GM19372 (cell line): ENCODE measurements at regions not wholly inside any gene's neighbourhood (a gene's known extent, or its start where the extent isn't known, plus 50 kb on each side); places are given as distances from the start of the nearest gene placed in this dataset.
"Not testable (repeated sequence)": the region's sequence is repeated elsewhere in the genome, so short reads cannot be mapped to it uniquely, and the experiment has no call there.

Experiments
- ATAC-seq: cut with Tn5 transposase; IDR thresholded peaks from one replicate; pipeline ENCODE4 v1.9.1; 2021; ENCODE audit warnings: mild to moderate bottlenecking, low read depth, moderate library complexity; ENCODE audit not compliant: unreplicated experiment

GRCh38 chr11:122023614-122024250 is 92.3 kb downstream of the BLID start:
- ATAC-seq, result no peak

- no peak for ATAC-seq
Measured at GRCh38 chr11:122022646-122023045, 93.4 kb downstream of the BLID start.

- ATAC-seq, result no peak
Measured at GRCh38 chr11:122020902-122021301, 95.1 kb downstream of the BLID start.

- ATAC-seq, result no peak
Measured at GRCh38 chr11:122019908-122020694, 95.9 kb downstream of the BLID start.

GRCh38 chr11:122007601-122008071 is 108.4 kb downstream of the BLID start:
- no peak for ATAC-seq

GRCh38 chr11:122004446-122004845 is 111.6 kb downstream of the BLID start:
- no peak for ATAC-seq

- no peak for ATAC-seq
Measured at GRCh38 chr11:122002926-122003325, 113.1 kb downstream of the BLID start.

GRCh38 chr11:122002047-122002446 is 114.0 kb downstream of the BLID start:
- no peak for ATAC-seq

GRCh38 chr11:121999651-122000050 is 116.4 kb downstream of the BLID start:
- no peak for ATAC-seq

- ATAC-seq, result no peak
Measured at GRCh38 chr11:121996574-121996973, 119.4 kb downstream of the BLID start.

GRCh38 chr11:121983901-121984300 is 132.1 kb downstream of the BLID start:
- ATAC-seq, result no peak

GRCh38 chr11:121977914-121978313 is 138.1 kb downstream of the BLID start:
- ATAC-seq, result not testable (repeated sequence)

GRCh38 chr11:121968638-121969037 is 147.4 kb downstream of the BLID start:
- no peak for ATAC-seq

- ATAC-seq, result no peak
Measured at GRCh38 chr11:121967131-121967704, 148.8 kb downstream of the BLID start.

- ATAC-seq, result no peak
Measured at GRCh38 chr11:121965330-121965729, 150.7 kb downstream of the BLID start.

GRCh38 chr11:121964591-121964990 is 151.4 kb downstream of the BLID start:
- no peak for ATAC-seq

GRCh38 chr11:121963846-121964245 is 152.2 kb downstream of the BLID start:
- not testable (repeated sequence) for ATAC-seq

- no peak for ATAC-seq
Measured at GRCh38 chr11:121961321-121961801, 154.7 kb downstream of the BLID start.

GRCh38 chr11:121958971-121959325 is 157.1 kb downstream of the BLID start:
- no peak for ATAC-seq

- no peak for ATAC-seq
Measured at GRCh38 chr11:121958323-121958970, 157.6 kb downstream of the BLID start.

- no peak for ATAC-seq
Measured at GRCh38 chr11:121953122-121953521, 162.9 kb downstream of the BLID start.
